HG03139 (cell line): ENCODE measurements at regions not wholly inside any gene's neighbourhood (a gene's known extent, or its start where the extent isn't known, plus 50 kb on each side); places are given as distances from the start of the nearest gene placed in this dataset.

Source experiments
- ATAC-seq: cut with Tn5 transposase; IDR thresholded peaks from one replicate; pipeline ENCODE4 v1.9.1; 2021; ENCODE audit not compliant: unreplicated experiment

- ATAC-seq: no peak
These were observed 215.9 kb upstream of the FAR2 start for GRCh38 chr12:28933176-28933575.

- ATAC-seq: no peak
These were observed 215.1 kb upstream of the FAR2 start for GRCh38 chr12:28933864-28934527.

GRCh38 chr12:28936221-28936620 lies 212.9 kb upstream of the FAR2 start:
- ATAC-seq: no peak

GRCh38 chr12:28936711-28937110 lies 212.4 kb upstream of the FAR2 start:
- ATAC-seq: no peak

- ATAC-seq: no peak
These were observed 211.9 kb upstream of the FAR2 start for GRCh38 chr12:28937196-28937595.

- no peak for ATAC-seq
These were observed 211.0 kb upstream of the FAR2 start for GRCh38 chr12:28938056-28938455.

GRCh38 chr12:28938581-28939235 lies 210.4 kb upstream of the FAR2 start:
- no peak for ATAC-seq

GRCh38 chr12:28939427-28939826 lies 209.7 kb upstream of the FAR2 start:
- no peak for ATAC-seq

- ATAC-seq: no peak
These were observed 207.8 kb upstream of the FAR2 start for GRCh38 chr12:28941248-28941647.

- ATAC-seq: no peak
These were observed 202.7 kb upstream of the FAR2 start for GRCh38 chr12:28946361-28946760.

- no peak for ATAC-seq
These were observed 200.4 kb upstream of the FAR2 start for GRCh38 chr12:28948685-28949084.

GRCh38 chr12:28949184-28949583 lies 199.9 kb upstream of the FAR2 start:
- no peak for ATAC-seq

GRCh38 chr12:28950049-28950448 lies 199.0 kb upstream of the FAR2 start:
- no peak for ATAC-seq

- no peak for ATAC-seq
These were observed 197.1 kb upstream of the FAR2 start for GRCh38 chr12:28951935-28952334.

GRCh38 chr12:28954333-28954732 lies 194.7 kb upstream of the FAR2 start:
- no peak for ATAC-seq

GRCh38 chr12:28955491-28955890 lies 193.6 kb upstream of the FAR2 start:
- no peak for ATAC-seq

- ATAC-seq: no peak
These were observed 193.1 kb upstream of the FAR2 start for GRCh38 chr12:28955931-28956330.

GRCh38 chr12:28958553-28959195 lies 190.4 kb upstream of the FAR2 start:
- no peak for ATAC-seq

- ATAC-seq: no peak
These were observed 187.1 kb upstream of the FAR2 start for GRCh38 chr12:28961948-28962384.

GRCh38 chr12:28963554-28963953 lies 185.5 kb upstream of the FAR2 start:
- no peak for ATAC-seq

- ATAC-seq: no peak
These were observed 182.9 kb upstream of the FAR2 start for GRCh38 chr12:28966046-28966780.

- ATAC-seq: no peak
These were observed 181.7 kb upstream of the FAR2 start for GRCh38 chr12:28967426-28967825.
